ENCODE measurements at regions not wholly inside any gene's neighbourhood (a gene's known extent, or its start where the extent isn't known, plus 50 kb on each side); places are given as distances from the start of the nearest gene placed in this dataset.

DNA sequence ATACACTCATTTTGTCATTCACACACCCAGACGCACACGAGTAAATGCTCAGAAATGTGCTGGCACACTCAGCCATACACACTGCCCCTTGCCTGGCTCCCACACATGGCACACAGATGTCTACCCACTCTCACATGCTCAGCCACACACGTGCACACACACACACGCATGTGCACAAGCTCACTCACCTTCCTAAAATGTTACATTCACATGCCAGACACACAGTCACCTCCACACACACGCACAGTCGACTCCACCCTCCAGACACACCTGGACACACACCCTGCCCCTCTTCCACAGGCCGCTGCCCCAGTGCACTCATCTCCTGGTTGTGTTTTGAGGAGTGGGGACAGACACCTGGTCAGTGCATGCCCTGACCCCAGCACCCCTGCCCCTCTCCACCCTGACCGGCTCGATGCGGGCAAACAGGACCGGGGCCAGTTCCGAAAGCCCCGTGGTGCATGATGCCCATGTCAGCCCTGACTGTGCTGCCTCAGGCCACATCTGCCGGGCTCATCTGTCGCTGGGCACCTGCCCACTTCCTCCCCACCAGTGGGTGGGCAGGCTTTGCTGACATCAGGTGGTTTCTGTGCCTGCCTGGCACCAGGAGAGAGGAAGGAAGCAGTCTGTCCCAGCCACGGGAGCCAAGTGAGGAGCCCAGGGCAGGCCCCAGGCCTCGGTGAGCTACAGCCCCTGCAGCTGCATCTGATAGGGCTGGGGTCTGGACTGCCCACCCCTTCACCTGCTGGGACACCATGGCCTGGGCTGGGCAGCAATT is 84.9 kb upstream of the ZNF716 start:
- ATAC-seq = no peak
- Mint-ChIP-seq H3K4me1 (no peaks in the 10 kb centered on the region), H3K4me3 (no peak overlapping the region), H3K36me3 (peaks cover 20% of the 10 kb centered on the region), H3K27ac (no peak overlapping the region), H3K9me3 (peaks cover 21 to 36% of the 10 kb centered on the region in 2 donors), H3K27me3 (ENCODE audit: low read depth in 2 of 2) (no peaks in the 10 kb centered on the region)
- WGBS (ENCODE audit: insufficient coverage) = 82% methylated on average over 17 of the region's 17 CpGs
- DNase-seq = no peak
- Histone ChIP-seq H3K27ac (ENCODE audit: low read length) (no peak overlapping the region), H3K4me1 (ENCODE audit: control insufficient read depth, insufficient read depth, low read length) (no peaks in the 10 kb centered on the region), H3K4me3 (ENCODE audit: low read length) (no peak overlapping the region), H3K36me3 (ENCODE audit: control insufficient read depth, insufficient read depth, low read length) (no peaks in the 10 kb centered on the region), H3K9me3 (ENCODE audit: control insufficient read depth, insufficient read depth, low read length) (peaks cover 70% of the 10 kb centered on the region), H3K27me3 (ENCODE audit: control insufficient read depth, insufficient read depth, low read length) (no peaks in the 10 kb centered on the region)
- intact Hi-C loops (cut with micrococcal nuclease) = no loop called here
- TF ChIP-seq, protein P1, sequence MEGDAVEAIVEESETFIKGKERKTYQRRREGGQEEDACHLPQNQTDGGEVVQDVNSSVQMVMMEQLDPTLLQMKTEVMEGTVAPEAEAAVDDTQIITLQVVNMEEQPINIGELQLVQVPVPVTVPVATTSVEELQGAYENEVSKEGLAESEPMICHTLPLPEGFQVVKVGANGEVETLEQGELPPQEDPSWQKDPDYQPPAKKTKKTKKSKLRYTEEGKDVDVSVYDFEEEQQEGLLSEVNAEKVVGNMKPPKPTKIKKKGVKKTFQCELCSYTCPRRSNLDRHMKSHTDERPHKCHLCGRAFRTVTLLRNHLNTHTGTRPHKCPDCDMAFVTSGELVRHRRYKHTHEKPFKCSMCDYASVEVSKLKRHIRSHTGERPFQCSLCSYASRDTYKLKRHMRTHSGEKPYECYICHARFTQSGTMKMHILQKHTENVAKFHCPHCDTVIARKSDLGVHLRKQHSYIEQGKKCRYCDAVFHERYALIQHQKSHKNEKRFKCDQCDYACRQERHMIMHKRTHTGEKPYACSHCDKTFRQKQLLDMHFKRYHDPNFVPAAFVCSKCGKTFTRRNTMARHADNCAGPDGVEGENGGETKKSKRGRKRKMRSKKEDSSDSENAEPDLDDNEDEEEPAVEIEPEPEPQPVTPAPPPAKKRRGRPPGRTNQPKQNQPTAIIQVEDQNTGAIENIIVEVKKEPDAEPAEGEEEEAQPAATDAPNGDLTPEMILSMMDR (IDR thresholded peaks at IDR 0.05) = no peak

DNA sequence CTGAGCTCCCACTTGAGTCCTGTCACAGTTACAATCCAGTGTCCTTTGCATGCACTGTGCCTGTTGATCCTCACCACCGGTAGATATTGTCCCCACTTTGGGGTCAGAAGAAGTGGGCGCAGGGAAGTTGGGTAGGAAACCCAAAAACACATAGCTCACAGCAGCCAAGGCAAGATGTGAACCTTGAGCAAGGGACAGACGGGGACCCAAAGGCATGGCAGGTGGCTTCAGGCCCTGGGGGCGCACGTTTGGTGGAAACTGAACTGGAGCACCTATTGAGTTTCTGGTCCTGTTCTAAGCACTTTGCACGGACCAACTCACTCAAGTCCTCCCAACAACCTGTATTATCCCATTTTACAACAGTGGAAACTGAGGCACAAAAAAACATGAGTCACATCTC is 82.8 kb upstream of the ZNF716 start:
- no peak overlapping the region for H3K4me3 Mint-ChIP-seq
- WGBS (ENCODE audit: insufficient coverage) = 78% methylated on average over 6 of the region's 6 CpGs
- TF ChIP-seq, protein P1 (IDR thresholded peaks at IDR 0.05) = no peak
- intact Hi-C loops (cut with micrococcal nuclease) = no loop called here
- no peak overlapping the region for H3K4me3 ChIP-seq (ENCODE audit: low read length)
- no peak for DNase-seq
- H3K27ac ChIP-seq (ENCODE audit: low read length) = no peak overlapping the region
- no peak for ATAC-seq
- no peaks in the 10 kb centered on the region for H3K27me3 Mint-ChIP-seq (ENCODE audit: low read depth in 2 of 2)
- H3K27ac Mint-ChIP-seq = no peak overlapping the region
- H3K4me1 Mint-ChIP-seq = no peaks in the 10 kb centered on the region
- H3K36me3 Mint-ChIP-seq = peaks cover 22% of the 10 kb centered on the region
- peaks cover 62% of the 10 kb centered on the region for H3K9me3 ChIP-seq (ENCODE audit: control insufficient read depth, insufficient read depth, low read length)
- no peaks in the 10 kb centered on the region for H3K4me1 ChIP-seq (ENCODE audit: control insufficient read depth, insufficient read depth, low read length)
- H3K9me3 Mint-ChIP-seq = peaks cover 26 to 31% of the 10 kb centered on the region in 2 donors
- no peaks in the 10 kb centered on the region for H3K27me3 ChIP-seq (ENCODE audit: control insufficient read depth, insufficient read depth, low read length)
- no peaks in the 10 kb centered on the region for H3K36me3 ChIP-seq (ENCODE audit: control insufficient read depth, insufficient read depth, low read length)

DNA sequence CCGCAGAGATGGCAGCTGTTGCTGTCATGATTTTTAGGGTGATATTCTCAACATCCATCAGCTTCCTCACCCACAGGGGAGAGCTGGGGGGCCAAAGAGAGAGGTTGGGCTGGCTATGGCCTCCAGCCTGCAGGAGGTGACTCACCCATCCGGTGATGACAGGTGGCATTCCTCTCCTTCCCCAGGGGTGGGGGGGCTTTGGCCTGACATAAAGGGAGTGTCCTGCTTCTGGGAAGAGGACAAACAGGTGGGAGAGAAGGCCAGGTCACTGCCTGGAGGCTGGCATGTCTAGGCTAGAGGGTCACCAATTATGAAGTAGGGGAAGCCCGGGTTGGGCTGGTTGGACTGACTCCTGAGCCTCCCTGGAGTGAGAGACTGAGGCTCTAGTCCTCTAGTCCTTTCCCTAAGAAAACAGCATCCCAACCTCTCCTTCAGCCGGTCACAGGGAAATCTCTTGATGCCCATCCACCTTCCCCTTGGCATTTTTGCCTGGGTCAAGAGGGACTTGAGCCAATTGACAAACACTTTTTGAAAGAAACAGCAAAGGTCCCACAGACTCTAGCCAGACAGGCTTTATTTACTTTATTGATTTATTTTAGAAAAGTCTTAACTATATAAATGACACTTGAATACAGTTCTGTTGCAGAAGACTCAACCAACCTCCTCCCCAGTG is 79.8 kb upstream of the ZNF716 start:
- H3K4me3 ChIP-seq (ENCODE audit: low read length) = no peak overlapping the region
- ATAC-seq = no peak
- no peaks in the 10 kb centered on the region for H3K27me3 Mint-ChIP-seq (ENCODE audit: low read depth in 2 of 2)
- WGBS (ENCODE audit: insufficient coverage) = 81% methylated on average over 3 of the region's 4 CpGs
- peaks cover 28 to 38% of the 10 kb centered on the region in 2 donors for H3K9me3 Mint-ChIP-seq
- H3K27ac ChIP-seq (ENCODE audit: low read length) = no peak overlapping the region
- DNase-seq = no peak
- H3K36me3 Mint-ChIP-seq = peaks cover 42% of the 10 kb centered on the region
- no peak overlapping the region for H3K4me3 Mint-ChIP-seq
- H3K27me3 ChIP-seq (ENCODE audit: control insufficient read depth, insufficient read depth, low read length) = no peaks in the 10 kb centered on the region
- TF ChIP-seq, protein P1 (IDR thresholded peaks at IDR 0.05) = no peak
- peaks cover 72% of the 10 kb centered on the region for H3K9me3 ChIP-seq (ENCODE audit: control insufficient read depth, insufficient read depth, low read length)
- H3K27ac Mint-ChIP-seq = no peak overlapping the region
- H3K36me3 ChIP-seq (ENCODE audit: control insufficient read depth, insufficient read depth, low read length) = no peaks in the 10 kb centered on the region
- no peaks in the 10 kb centered on the region for H3K4me1 ChIP-seq (ENCODE audit: control insufficient read depth, insufficient read depth, low read length)
- intact Hi-C loops (cut with micrococcal nuclease) = no loop called here
- H3K4me1 Mint-ChIP-seq = no peaks in the 10 kb centered on the region
